HEK293 (cell line): ENCODE measurements at regions not wholly inside any gene's neighbourhood (a gene's known extent, or its start where the extent isn't known, plus 50 kb on each side); places are given as distances from the start of the nearest gene placed in this dataset.

Experiments used
- BCL11B ChIP-seq: fragments of 450-650 bp; formaldehyde crosslinking; IDR thresholded peaks from 2 replicates; pipeline ENCODE4 v1.5.1; 2016; ENCODE audit warnings: low read depth, missing biosample characterization, missing genetic modification characterization
- INSM2 ChIP-seq: fragments of 450-650 bp; formaldehyde crosslinking; IDR thresholded peaks from 2 replicates; pipeline ENCODE4 v1.5.1; 2016; ENCODE audit warnings: missing biosample characterization, missing genetic modification characterization
- MEIS1 ChIP-seq: sonication (generic); formaldehyde crosslinking; IDR thresholded peaks from 2 replicates; pipeline ENCODE4 v1.8.1; 2022; ENCODE audit warnings: missing genetic modification reagents, mild to moderate bottlenecking, borderline replicate concordance
- OVOL3 ChIP-seq: fragments of 450-650 bp; formaldehyde crosslinking; IDR thresholded peaks from 2 replicates; pipeline ENCODE4 v1.5.1; 2016; ENCODE audit warnings: missing biosample characterization, missing genetic modification characterization
- REPIN1 ChIP-seq: fragments of 450-650 bp; formaldehyde crosslinking; IDR thresholded peaks from 2 replicates; pipeline ENCODE4 v1.5.1; 2017; ENCODE audit warnings: missing biosample characterization, missing genetic modification characterization, low read depth
- SCRT1 ChIP-seq: fragments of 450-650 bp; formaldehyde crosslinking; IDR thresholded peaks from 2 replicates; pipeline ENCODE4 v1.5.1; 2016; ENCODE audit warnings: missing biosample characterization, missing genetic modification characterization, borderline replicate concordance
- SCRT2 ChIP-seq: fragments of 450-650 bp; formaldehyde crosslinking; IDR thresholded peaks from 2 replicates; pipeline ENCODE4 v1.5.1; 2016; ENCODE audit warnings: missing biosample characterization, missing genetic modification characterization
- SP7 ChIP-seq: fragments of 450-650 bp; formaldehyde crosslinking; IDR thresholded peaks from 2 replicates; pipeline ENCODE4 v1.5.1; 2016; ENCODE audit warnings: missing biosample characterization, missing genetic modification characterization
- ZBTB17 ChIP-seq: fragments of 450-650 bp; formaldehyde crosslinking; IDR thresholded peaks from 2 replicates; pipeline ENCODE4 v1.5.1; 2016; ENCODE audit warnings: missing biosample characterization, missing genetic modification characterization
- ZBTB20 ChIP-seq: fragments of 450-650 bp; formaldehyde crosslinking; IDR thresholded peaks from 2 replicates; pipeline ENCODE4 v1.5.1; 2016; ENCODE audit warnings: missing biosample characterization, missing genetic modification characterization
- ZBTB7A ChIP-seq: fragments of 450-650 bp; formaldehyde crosslinking; IDR thresholded peaks from 2 replicates; pipeline ENCODE4 v1.5.1; 2016; ENCODE audit warnings: low read depth, missing biosample characterization, missing genetic modification characterization
- ZNF140 ChIP-seq: fragments of 450-650 bp; formaldehyde crosslinking; IDR thresholded peaks from 2 replicates; pipeline ENCODE4 v1.5.1; 2016; ENCODE audit warnings: missing biosample characterization, missing genetic modification characterization
- ZNF174 ChIP-seq: fragments of 450-650 bp; formaldehyde crosslinking; IDR thresholded peaks from 2 replicates; pipeline ENCODE4 v1.5.0; 2017; ENCODE audit warnings: missing biosample characterization, mild to moderate bottlenecking, missing genetic modification characterization
- ZNF19 ChIP-seq: fragments of 450-650 bp; formaldehyde crosslinking; IDR thresholded peaks from 2 replicates; pipeline ENCODE4; 2016; ENCODE audit warnings: missing biosample characterization, missing genetic modification characterization, low read depth
- ZNF2 ChIP-seq: fragments of 450-650 bp; formaldehyde crosslinking; IDR thresholded peaks from 2 replicates; pipeline ENCODE4 v1.5.1; 2016; ENCODE audit warnings: missing biosample characterization, missing genetic modification characterization
- ZNF239 ChIP-seq: fragments of 450-650 bp; formaldehyde crosslinking; IDR thresholded peaks from 2 replicates; pipeline ENCODE4 v1.5.1; 2016; ENCODE audit warnings: missing biosample characterization, missing genetic modification characterization
- ZNF335 ChIP-seq: fragments of 450-650 bp; formaldehyde crosslinking; conservative IDR thresholded peaks from 2 replicates; pipeline ENCODE4 v1.5.1; 2016; ENCODE audit warnings: missing biosample characterization, missing genetic modification characterization
- ZNF37A ChIP-seq: fragments of 450-650 bp; IDR thresholded peaks from 2 replicates; pipeline ENCODE4 v1.5.1; 2018; ENCODE audit warnings: missing biosample characterization, missing genetic modification characterization
- ZNF391 ChIP-seq: fragments of 450-650 bp; formaldehyde crosslinking; IDR thresholded peaks from 2 replicates; pipeline ENCODE4 v1.5.1; 2016; ENCODE audit warnings: low read depth, missing biosample characterization, missing genetic modification characterization, borderline replicate concordance
- ZNF548 ChIP-seq: fragments of 450-650 bp; formaldehyde crosslinking; IDR thresholded peaks from 2 replicates; pipeline ENCODE4 v1.5.1; 2016; ENCODE audit warnings: missing biosample characterization, missing genetic modification characterization
- ZNF585B ChIP-seq: fragments of 450-650 bp; formaldehyde crosslinking; IDR thresholded peaks from 2 replicates; pipeline ENCODE4 v1.5.1; 2016; ENCODE audit warnings: missing biosample characterization, missing genetic modification characterization
- ZNF791 ChIP-seq: fragments of 450-650 bp; formaldehyde crosslinking; IDR thresholded peaks from 2 replicates; pipeline ENCODE4 v1.5.1; 2016; ENCODE audit warnings: missing biosample characterization, missing genetic modification characterization
- ZSCAN23 ChIP-seq: fragments of 450-650 bp; formaldehyde crosslinking; IDR thresholded peaks from 2 replicates; pipeline ENCODE4 v1.5.1; 2016; ENCODE audit warnings: missing biosample characterization, missing genetic modification characterization
- TF ChIP-seq, protein P1 (sequence below): fragments of 450-650 bp; formaldehyde crosslinking; IDR thresholded peaks from 2 replicates; pipeline ENCODE4 v1.5.1; 2016; ENCODE audit warnings: missing biosample characterization, missing genetic modification characterization
- TF ChIP-seq, protein P2 (sequence below): fragments of 450-650 bp; formaldehyde crosslinking; IDR thresholded peaks from 2 replicates; pipeline ENCODE4 v1.5.1; 2016; ENCODE audit warnings: missing biosample characterization, missing genetic modification characterization
- TF ChIP-seq, protein P3 (sequence below): fragments of 450-650 bp; formaldehyde crosslinking; IDR thresholded peaks from 2 replicates; pipeline ENCODE4 v1.5.1; 2016; ENCODE audit warnings: missing biosample characterization, missing genetic modification characterization

- TF ChIP-seq INSM2 (0 out of 2 replicates have a peak, but pooled peaks have one; percentile 17), ZBTB17 (tag by site-specific recombination) (peak; percentile 41; the same call in 1 of the 2 replicates), SP7 (peak; percentile 18; the same call in 1 of the 2 replicates), ZNF2 (tag by site-specific recombination) (0 out of 2 replicates have a peak, but pooled peaks have one; percentile 19), ZNF585B (no peak), ZNF174 (no peak), ZNF548 (tag by site-specific recombination) (no peak), ZBTB20 (tag by site-specific recombination) (no peak), ZNF335 (peak; percentile 81), ZBTB7A (tag by site-specific recombination) (no peak), BCL11B (tag by site-specific recombination) (no peak), OVOL3 (tag by site-specific recombination) (no peak), ZSCAN23 (tag by site-specific recombination) (no peak), ZNF19 (tag by site-specific recombination) (no peak), REPIN1 (tag by site-specific recombination) (no peak), MEIS1 (no peak), SCRT2 (peak; percentile 63), ZNF791 (no peak), ZNF239 (tag by site-specific recombination) (no peak), ZNF37A (tag by site-specific recombination) (no peak), SCRT1 (tag by site-specific recombination) (no peak), ZNF140 (tag by site-specific recombination) (no peak), ZNF391 (tag by site-specific recombination) (no peak)
- TF ChIP-seq, protein P1, sequence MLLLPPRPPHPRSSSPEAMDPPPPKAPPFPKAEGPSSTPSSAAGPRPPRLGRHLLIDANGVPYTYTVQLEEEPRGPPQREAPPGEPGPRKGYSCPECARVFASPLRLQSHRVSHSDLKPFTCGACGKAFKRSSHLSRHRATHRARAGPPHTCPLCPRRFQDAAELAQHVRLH = no peak
- TF ChIP-seq, protein P2, sequence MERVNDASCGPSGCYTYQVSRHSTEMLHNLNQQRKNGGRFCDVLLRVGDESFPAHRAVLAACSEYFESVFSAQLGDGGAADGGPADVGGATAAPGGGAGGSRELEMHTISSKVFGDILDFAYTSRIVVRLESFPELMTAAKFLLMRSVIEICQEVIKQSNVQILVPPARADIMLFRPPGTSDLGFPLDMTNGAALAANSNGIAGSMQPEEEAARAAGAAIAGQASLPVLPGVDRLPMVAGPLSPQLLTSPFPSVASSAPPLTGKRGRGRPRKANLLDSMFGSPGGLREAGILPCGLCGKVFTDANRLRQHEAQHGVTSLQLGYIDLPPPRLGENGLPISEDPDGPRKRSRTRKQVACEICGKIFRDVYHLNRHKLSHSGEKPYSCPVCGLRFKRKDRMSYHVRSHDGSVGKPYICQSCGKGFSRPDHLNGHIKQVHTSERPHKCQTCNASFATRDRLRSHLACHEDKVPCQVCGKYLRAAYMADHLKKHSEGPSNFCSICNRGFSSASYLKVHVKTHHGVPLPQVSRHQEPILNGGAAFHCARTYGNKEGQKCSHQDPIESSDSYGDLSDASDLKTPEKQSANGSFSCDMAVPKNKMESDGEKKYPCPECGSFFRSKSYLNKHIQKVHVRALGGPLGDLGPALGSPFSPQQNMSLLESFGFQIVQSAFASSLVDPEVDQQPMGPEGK (tag by site-specific recombination) = no peak
- TF ChIP-seq, protein P3, sequence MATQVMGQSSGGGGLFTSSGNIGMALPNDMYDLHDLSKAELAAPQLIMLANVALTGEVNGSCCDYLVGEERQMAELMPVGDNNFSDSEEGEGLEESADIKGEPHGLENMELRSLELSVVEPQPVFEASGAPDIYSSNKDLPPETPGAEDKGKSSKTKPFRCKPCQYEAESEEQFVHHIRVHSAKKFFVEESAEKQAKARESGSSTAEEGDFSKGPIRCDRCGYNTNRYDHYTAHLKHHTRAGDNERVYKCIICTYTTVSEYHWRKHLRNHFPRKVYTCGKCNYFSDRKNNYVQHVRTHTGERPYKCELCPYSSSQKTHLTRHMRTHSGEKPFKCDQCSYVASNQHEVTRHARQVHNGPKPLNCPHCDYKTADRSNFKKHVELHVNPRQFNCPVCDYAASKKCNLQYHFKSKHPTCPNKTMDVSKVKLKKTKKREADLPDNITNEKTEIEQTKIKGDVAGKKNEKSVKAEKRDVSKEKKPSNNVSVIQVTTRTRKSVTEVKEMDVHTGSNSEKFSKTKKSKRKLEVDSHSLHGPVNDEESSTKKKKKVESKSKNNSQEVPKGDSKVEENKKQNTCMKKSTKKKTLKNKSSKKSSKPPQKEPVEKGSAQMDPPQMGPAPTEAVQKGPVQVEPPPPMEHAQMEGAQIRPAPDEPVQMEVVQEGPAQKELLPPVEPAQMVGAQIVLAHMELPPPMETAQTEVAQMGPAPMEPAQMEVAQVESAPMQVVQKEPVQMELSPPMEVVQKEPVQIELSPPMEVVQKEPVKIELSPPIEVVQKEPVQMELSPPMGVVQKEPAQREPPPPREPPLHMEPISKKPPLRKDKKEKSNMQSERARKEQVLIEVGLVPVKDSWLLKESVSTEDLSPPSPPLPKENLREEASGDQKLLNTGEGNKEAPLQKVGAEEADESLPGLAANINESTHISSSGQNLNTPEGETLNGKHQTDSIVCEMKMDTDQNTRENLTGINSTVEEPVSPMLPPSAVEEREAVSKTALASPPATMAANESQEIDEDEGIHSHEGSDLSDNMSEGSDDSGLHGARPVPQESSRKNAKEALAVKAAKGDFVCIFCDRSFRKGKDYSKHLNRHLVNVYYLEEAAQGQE (tag by site-specific recombination) = no peak
Observed at GRCh38 chr1:47569681-47570470, 132.0 kb downstream of the FOXD2 start (continued).
